IMR-90 (cell line): ENCODE measurements at regions not wholly inside any gene's neighbourhood (a gene's known extent, or its start where the extent isn't known, plus 50 kb on each side); places are given as distances from the start of the nearest gene placed in this dataset.

Experiments used
- ATAC-seq: fragments of 200-7000 bp; cut with Tn5 transposase; 2 replicates; pipeline ENCODE4 v1.9.1; 2020; ENCODE audit warnings: low read depth, mild to moderate bottlenecking, moderate library complexity
- BruUV-seq: library from RNA; stranded (reverse); fragments of 400-500 nt; replicated peaks from 2 replicates; lab custom pipeline; 2021; lab: Mats Ljungman, UMichigan
- CTCF ChIA-PET: fragments of 300-600 bp; formaldehyde crosslinking; extraction: SDS; loops from one replicate; lab custom pipeline; 2021; ENCODE audit warnings: antibody characterized with exemption; lab: Yijun Ruan, JAX
- POLR2A ChIA-PET: fragments of 300-600 bp; sonication (Branson Sonifier 250); formaldehyde crosslinking; loops from one replicate; lab custom pipeline; 2022; ENCODE audit warnings: antibody characterized with exemption; ENCODE audit not compliant: unreplicated experiment; lab: Charles Lee
- DNase-seq: peaks from one replicate; pipeline ENCODE4 v3.0.0; 2013
- H2AFZ ChIP-seq: replicated peaks from 2 replicates; pipeline ENCODE3; 2013; ENCODE audit warnings: low read length, mild to moderate bottlenecking; ENCODE audit not compliant: poor library complexity
- H2AK5ac ChIP-seq: 2 replicates; pipeline ENCODE4 v1.6.1; 2013; ENCODE audit warnings: low read depth, low read length, inconsistent platforms
- H2AK9ac ChIP-seq: replicated peaks from 2 replicates; pipeline ENCODE3; 2013; ENCODE audit warnings: mild to moderate bottlenecking, low read depth, low read length, moderate library complexity; ENCODE audit not compliant: poor library complexity
- H2BK120ac ChIP-seq: 2 replicates; pipeline ENCODE4 v1.6.1; 2013; ENCODE audit warnings: low read depth, low read length, inconsistent platforms
- H2BK15ac ChIP-seq: 3 replicates; pipeline ENCODE4 v1.6.1; 2013; ENCODE audit warnings: low read depth, low read length, inconsistent platforms
- H2BK20ac ChIP-seq: 2 replicates; pipeline ENCODE4 v1.6.1; 2013; ENCODE audit warnings: low read depth, mild to moderate bottlenecking, inconsistent platforms, low read length, moderate library complexity
- H2BK5ac ChIP-seq: 2 replicates; pipeline ENCODE4 v1.6.1; 2013; ENCODE audit warnings: mild to moderate bottlenecking, low read depth, low read length, inconsistent platforms; ENCODE audit not compliant: poor library complexity, severe bottlenecking
- H3K14ac ChIP-seq: replicated peaks from 2 replicates; pipeline ENCODE4 v1.6.1; 2013; ENCODE audit warnings: low read depth, low read length, inconsistent platforms
- H3K18ac ChIP-seq: 2 replicates; pipeline ENCODE4 v1.6.1; 2013; ENCODE audit warnings: low read depth, low read length, control low read depth
- H3K23ac ChIP-seq: 2 replicates; pipeline ENCODE4 v1.6.1; 2013; ENCODE audit warnings: low read depth, low read length, inconsistent platforms
- H3K27ac ChIP-seq: 2 replicates; pipeline ENCODE4 v1.5.1; 2013; ENCODE audit warnings: mild to moderate bottlenecking, control low read depth, low read length; ENCODE audit not compliant: insufficient read depth
- H3K27me3 ChIP-seq: 2 replicates; pipeline ENCODE4 v1.6.1; 2013; ENCODE audit warnings: low read length; ENCODE audit not compliant: control insufficient read depth, insufficient read depth
- H3K36me3 ChIP-seq: 2 replicates; pipeline ENCODE4 v1.6.1; 2013; ENCODE audit warnings: low read length, mixed read lengths; ENCODE audit not compliant: control insufficient read depth, insufficient read depth
- H3K4ac ChIP-seq: 2 replicates; pipeline ENCODE4 v1.6.1; 2013; ENCODE audit warnings: low read depth, low read length, inconsistent platforms
- H3K4me1 ChIP-seq: 2 replicates; pipeline ENCODE4 v1.6.1; 2013; ENCODE audit warnings: low read length, mixed read lengths; ENCODE audit not compliant: control insufficient read depth, insufficient read depth
- H3K4me2 ChIP-seq: 2 replicates; pipeline ENCODE4 v1.6.1; 2013; ENCODE audit warnings: low read depth, mild to moderate bottlenecking, control low read depth, low read length, moderate library complexity
- H3K4me3 ChIP-seq: 2 replicates; pipeline ENCODE4 v1.5.1; 2013; ENCODE audit warnings: low read depth, mild to moderate bottlenecking, control low read depth, low read length, moderate library complexity; ENCODE audit not compliant: insufficient read depth
- H3K56ac ChIP-seq: 2 replicates; pipeline ENCODE4 v1.6.1; 2013; ENCODE audit warnings: low read length, inconsistent platforms; ENCODE audit not compliant: insufficient read depth; ENCODE audit errors: extremely low read depth
- H3K79me1 ChIP-seq, 2 experiments: 2 replicates each; pipeline ENCODE4 v1.6.1; 2013; ENCODE audit warnings: low read length in 2 of 2, inconsistent platforms in 1 of 2, low read depth in 1 of 2
- H3K9ac ChIP-seq: 2 replicates; pipeline ENCODE4 v1.6.1; 2013; ENCODE audit warnings: low read depth, low read length, control low read depth
- H3K9me1 ChIP-seq: 2 replicates; pipeline ENCODE4 v1.6.1; 2013; ENCODE audit warnings: low read length, inconsistent platforms; ENCODE audit not compliant: insufficient read depth
- H3K9me3 ChIP-seq: 2 replicates; pipeline ENCODE4 v1.6.1; 2013; ENCODE audit warnings: low read length; ENCODE audit not compliant: control insufficient read depth, insufficient read depth
- H4K20me1 ChIP-seq: 2 replicates; pipeline ENCODE4 v1.6.1; 2013; ENCODE audit warnings: low read length, inconsistent platforms; ENCODE audit not compliant: insufficient read depth
- H4K5ac ChIP-seq: 2 replicates; pipeline ENCODE4 v1.6.1; 2013; ENCODE audit warnings: mild to moderate bottlenecking, low read depth, low read length, control low read depth
- H4K8ac ChIP-seq, 2 experiments: 2 replicates each; pipeline ENCODE4 v1.6.1; 2013; ENCODE audit warnings: low read depth in 2 of 2, low read length in 2 of 2, control low read depth in 1 of 2, inconsistent platforms in 1 of 2
- H4K91ac ChIP-seq: 2 replicates; pipeline ENCODE4 v1.6.1; 2013; ENCODE audit warnings: low read depth, low read length, inconsistent platforms; ENCODE audit not compliant: insufficient read depth
- BHLHE40 ChIP-seq: fragments of 150-350 bp; IDR thresholded peaks from 2 replicates; pipeline ENCODE4 v1.6.1; 2016; ENCODE audit warnings: mild to moderate bottlenecking, low read depth, low read length
- CHD1 ChIP-seq: IDR thresholded peaks from 2 replicates; pipeline ENCODE4 v1.6.1; 2012; ENCODE audit warnings: low read depth, low read length, improper control_type of control experiment
- MAFK ChIP-seq: IDR thresholded peaks from 2 replicates; pipeline ENCODE4 v1.6.1; 2012; ENCODE audit warnings: low read depth, low read length, improper control_type of control experiment
- MAZ ChIP-seq: IDR thresholded peaks from 2 replicates; pipeline ENCODE4 v1.6.1; 2012; ENCODE audit warnings: low read depth, mild to moderate bottlenecking, low read length, improper control_type of control experiment, moderate library complexity, borderline replicate concordance
- RFX5 ChIP-seq: IDR thresholded peaks from 2 replicates; pipeline ENCODE4 v1.8.0; 2012; ENCODE audit warnings: low read depth, mild to moderate bottlenecking, low read length, moderate library complexity
- SMC3 ChIP-seq: fragments of 150-350 bp; IDR thresholded peaks from 2 replicates; pipeline ENCODE4 v1.6.1; 2016; ENCODE audit warnings: low read depth, mild to moderate bottlenecking, antibody characterized with exemption, low read length, moderate library complexity
- WGBS, 2 experiments: methylation state at CpG; one replicate each; pipeline versions ENCODE4 v1.1.5 to v1.1.7; 2013; ENCODE audit warnings: missing lambda C conversion rate in 2 of 2; ENCODE audit not compliant: insufficient read length in 1 of 2; ENCODE audit errors: extremely low coverage in 2 of 2; 5-methylcytosine and 5-hydroxymethylcytosine counted together
- dilution Hi-C: fragments of 300-500 bp; cut with HindIII; formaldehyde crosslinking; loops from one replicate; pipeline ENCODE4 v1.14.3; 2018; ENCODE audit warnings: low sequenced_read_pairs; ENCODE audit not compliant: unreplicated experiment
- in situ Hi-C: fragments of 300-500 bp; cut with MboI; formaldehyde crosslinking; loops from 3 replicates; pipeline ENCODE4 v1.14.3; 2019; ENCODE audit warnings: low sequenced_read_pairs, inconsistent platforms, mixed read lengths
- intact Hi-C: fragments of 100-400 bp; cut with micrococcal nuclease; formaldehyde crosslinking; loops from 2 replicates; pipeline ENCODE4 v1.10.0; 2022
- TF ChIP-seq, protein P1 (sequence below): conservative IDR thresholded peaks from 2 replicates; pipeline ENCODE4 v1.5.1; 2012; ENCODE audit warnings: mild to moderate bottlenecking, low read depth, low read length, improper control_type of control experiment
- TF ChIP-seq, protein P2 (sequence below): fragments of 150-350 bp; IDR thresholded peaks from 2 replicates; pipeline ENCODE4 v1.6.1; 2016; ENCODE audit warnings: low read depth, mild to moderate bottlenecking, low read length, moderate library complexity, borderline replicate concordance

DNA sequence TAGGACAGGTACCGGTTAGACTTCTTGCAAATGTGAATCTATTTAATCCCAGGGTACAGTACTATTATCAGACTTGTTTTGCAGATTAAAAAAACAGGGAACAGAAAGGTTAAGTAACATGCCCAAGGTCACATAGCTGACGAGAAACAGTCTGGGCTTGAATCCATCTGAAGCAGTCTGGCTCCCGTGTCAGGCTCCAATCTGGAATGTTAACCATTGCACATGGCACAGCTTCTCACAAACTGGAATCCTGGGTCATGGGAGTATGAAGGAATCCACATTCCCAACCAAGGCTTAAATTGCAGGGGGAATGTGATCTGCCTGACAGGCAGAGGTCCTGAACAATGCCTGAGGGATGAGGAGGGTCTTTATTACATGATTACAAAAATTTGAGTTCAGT lies 187.5 kb upstream of the SPTLC3 start:
- Histone ChIP-seq H3K14ac (no peak overlapping the region), H4K8ac (no peak overlapping the region), H3K4me1 (no peaks in the 10 kb centered on the region), H2BK5ac (no peak overlapping the region), H2AK9ac (no peak overlapping the region), H3K27ac (no peak overlapping the region), H3K9ac (no peak overlapping the region), H3K4me2 (no peak overlapping the region), H4K5ac (no peak overlapping the region), H3K9me3 (peaks cover 10% of the 10 kb centered on the region), H2BK15ac (no peak overlapping the region), H3K18ac (no peak overlapping the region), H3K36me3 (no peaks in the 10 kb centered on the region), H3K4me3 (no peak overlapping the region), H2AFZ (no peak overlapping the region), H3K9me1 (no peaks in the 10 kb centered on the region), H3K79me1 (no peaks in the 10 kb centered on the region), H3K23ac (no peak overlapping the region), H3K56ac (no peak overlapping the region), H4K20me1 (no peaks in the 10 kb centered on the region), H3K27me3 (no peaks in the 10 kb centered on the region), H2AK5ac (no peak overlapping the region), H4K91ac (no peak overlapping the region), H3K4ac (no peak overlapping the region), H2BK120ac (no peak overlapping the region), H2BK20ac (no peak overlapping the region)
- dilution Hi-C loops (no loop called here), in situ Hi-C loops (no loop called here), intact Hi-C loops (no loop called here)
- BruUV-seq, result no TSS peak
- TF ChIP-seq CHD1 (no peak), RFX5 (no peak), MAZ (no peak), SMC3 (no peak), MAFK (no peak), BHLHE40 (no peak)
- TF ChIP-seq, protein P1, sequence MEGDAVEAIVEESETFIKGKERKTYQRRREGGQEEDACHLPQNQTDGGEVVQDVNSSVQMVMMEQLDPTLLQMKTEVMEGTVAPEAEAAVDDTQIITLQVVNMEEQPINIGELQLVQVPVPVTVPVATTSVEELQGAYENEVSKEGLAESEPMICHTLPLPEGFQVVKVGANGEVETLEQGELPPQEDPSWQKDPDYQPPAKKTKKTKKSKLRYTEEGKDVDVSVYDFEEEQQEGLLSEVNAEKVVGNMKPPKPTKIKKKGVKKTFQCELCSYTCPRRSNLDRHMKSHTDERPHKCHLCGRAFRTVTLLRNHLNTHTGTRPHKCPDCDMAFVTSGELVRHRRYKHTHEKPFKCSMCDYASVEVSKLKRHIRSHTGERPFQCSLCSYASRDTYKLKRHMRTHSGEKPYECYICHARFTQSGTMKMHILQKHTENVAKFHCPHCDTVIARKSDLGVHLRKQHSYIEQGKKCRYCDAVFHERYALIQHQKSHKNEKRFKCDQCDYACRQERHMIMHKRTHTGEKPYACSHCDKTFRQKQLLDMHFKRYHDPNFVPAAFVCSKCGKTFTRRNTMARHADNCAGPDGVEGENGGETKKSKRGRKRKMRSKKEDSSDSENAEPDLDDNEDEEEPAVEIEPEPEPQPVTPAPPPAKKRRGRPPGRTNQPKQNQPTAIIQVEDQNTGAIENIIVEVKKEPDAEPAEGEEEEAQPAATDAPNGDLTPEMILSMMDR, result no peak
- TF ChIP-seq, protein P2, sequence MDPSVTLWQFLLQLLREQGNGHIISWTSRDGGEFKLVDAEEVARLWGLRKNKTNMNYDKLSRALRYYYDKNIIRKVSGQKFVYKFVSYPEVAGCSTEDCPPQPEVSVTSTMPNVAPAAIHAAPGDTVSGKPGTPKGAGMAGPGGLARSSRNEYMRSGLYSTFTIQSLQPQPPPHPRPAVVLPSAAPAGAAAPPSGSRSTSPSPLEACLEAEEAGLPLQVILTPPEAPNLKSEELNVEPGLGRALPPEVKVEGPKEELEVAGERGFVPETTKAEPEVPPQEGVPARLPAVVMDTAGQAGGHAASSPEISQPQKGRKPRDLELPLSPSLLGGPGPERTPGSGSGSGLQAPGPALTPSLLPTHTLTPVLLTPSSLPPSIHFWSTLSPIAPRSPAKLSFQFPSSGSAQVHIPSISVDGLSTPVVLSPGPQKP, result no peak
- 0% methylated on average over 1 of the region's 3 CpGs; no CpG with 5 or more reads in 1 of the 2 experiments for WGBS, 2 experiments
- ATAC-seq (no peak), DNase-seq (no peak)
- CTCF ChIA-PET, result no interaction called here
- POLR2A ChIA-PET, result no interaction called here
